Subcutaneous abdominal adipose tissue (tissue), 5 donors: ENCODE measurements at regions not wholly inside any gene's neighbourhood (a gene's known extent, or its start where the extent isn't known, plus 50 kb on each side); places are given as distances from the start of the nearest gene placed in this dataset.
A peak's percentile ranks its signal among the peaks of the same experiment; 100 is the strongest.

Experiments
- H3K27ac ChIP-seq: one replicate; pipeline ENCODE4 v1.7.0; 2013; ENCODE audit warnings: low read depth, mild to moderate bottlenecking, inconsistent platforms, low read length, moderate library complexity
- H3K27me3 ChIP-seq, 5 donors: one replicate each; pipeline ENCODE4 v1.7.0; 2013; ENCODE audit warnings: low read length in 5 of 5, inconsistent platforms in 1 of 5; ENCODE audit not compliant: control insufficient read depth in 5 of 5, insufficient read depth in 4 of 5
- H3K36me3 ChIP-seq, 5 donors: one replicate each; pipeline ENCODE4 v1.7.0; 2013; ENCODE audit warnings: low read length in 5 of 5; ENCODE audit not compliant: control insufficient read depth in 5 of 5, insufficient read depth in 5 of 5
- H3K4me1 ChIP-seq, 5 donors: one replicate each; pipeline ENCODE4 v1.7.0; 2013; ENCODE audit warnings: low read length in 5 of 5, mild to moderate bottlenecking in 3 of 5, moderate library complexity in 1 of 5; ENCODE audit not compliant: control insufficient read depth in 5 of 5, insufficient read depth in 5 of 5
- H3K4me3 ChIP-seq, 5 donors: one replicate each; pipeline ENCODE4 v1.7.0; 2013; ENCODE audit warnings: low read length in 5 of 5, low read depth in 1 of 5
- H3K9ac ChIP-seq, 5 donors: one replicate each; pipeline ENCODE4 v1.7.0; 2013; ENCODE audit warnings: low read length in 5 of 5, mild to moderate bottlenecking in 4 of 5, moderate library complexity in 3 of 5
- H3K9me3 ChIP-seq, 5 donors: one replicate each; pipeline ENCODE4 v1.7.0; 2013; ENCODE audit warnings: low read length in 5 of 5; ENCODE audit not compliant: control insufficient read depth in 5 of 5
- donor health status: healthy.
- donor health status: healthy.
- donor health status: healthy.
- donor health status: healthy.
- donor health status: healthy.

- no peaks in the 10 kb centered on the region for H3K9me3 ChIP-seq
- H3K9ac ChIP-seq = peak overlapping the region in 1 of 5 donors; percentile 63
- no peaks in the 10 kb centered on the region for H3K27me3 ChIP-seq
- peaks cover 0 to 28% (median 9%) of the 10 kb centered on the region in 5 donors for H3K4me1 ChIP-seq
- H3K4me3 ChIP-seq = peak overlapping the region; percentile 1 to 40 (median 7)
- H3K36me3 ChIP-seq = peaks cover 4 to 11% (median 5%) of the 10 kb centered on the region in 5 donors
- H3K27ac ChIP-seq = no peak overlapping the region
Observed at GRCh38 chr13:50071379-50071778, 56.1 kb downstream of the KCNRG start.

- Histone ChIP-seq H3K4me3 (no peak overlapping the region), H3K9me3 (no peaks in the 10 kb centered on the region), H3K4me1 (peaks cover 0 to 28% (median 9%) of the 10 kb centered on the region in 5 donors), H3K27me3 (no peaks in the 10 kb centered on the region), H3K9ac (no peak overlapping the region), H3K36me3 (peaks cover 0 to 2% (median 0%) of the 10 kb centered on the region in 5 donors), H3K27ac (no peak overlapping the region)
Observed at GRCh38 chr13:50072676-50073075, 57.4 kb downstream of the KCNRG start.

GRCh38 chr13:50073340-50073739, 58.1 kb downstream of the KCNRG start:
- Histone ChIP-seq H3K27me3 (no peaks in the 10 kb centered on the region), H3K9ac (peak overlapping the region in 1 of 5 donors; percentile 40), H3K9me3 (no peaks in the 10 kb centered on the region), H3K4me3 (no peak overlapping the region), H3K27ac (peak overlapping the region; percentile 19), H3K36me3 (no peaks in the 10 kb centered on the region), H3K4me1 (peaks cover 0 to 30% (median 10%) of the 10 kb centered on the region in 5 donors)

- Histone ChIP-seq H3K36me3 (no peaks in the 10 kb centered on the region), H3K27ac (peak overlapping the region; percentile 25), H3K4me1 (peaks cover 0 to 36% (median 16%) of the 10 kb centered on the region in 5 donors), H3K9me3 (no peaks in the 10 kb centered on the region), H3K9ac (no peak overlapping the region), H3K4me3 (no peak overlapping the region), H3K27me3 (no peaks in the 10 kb centered on the region)
Observed at GRCh38 chr13:50074843-50075242, 59.6 kb downstream of the KCNRG start.

DNA sequence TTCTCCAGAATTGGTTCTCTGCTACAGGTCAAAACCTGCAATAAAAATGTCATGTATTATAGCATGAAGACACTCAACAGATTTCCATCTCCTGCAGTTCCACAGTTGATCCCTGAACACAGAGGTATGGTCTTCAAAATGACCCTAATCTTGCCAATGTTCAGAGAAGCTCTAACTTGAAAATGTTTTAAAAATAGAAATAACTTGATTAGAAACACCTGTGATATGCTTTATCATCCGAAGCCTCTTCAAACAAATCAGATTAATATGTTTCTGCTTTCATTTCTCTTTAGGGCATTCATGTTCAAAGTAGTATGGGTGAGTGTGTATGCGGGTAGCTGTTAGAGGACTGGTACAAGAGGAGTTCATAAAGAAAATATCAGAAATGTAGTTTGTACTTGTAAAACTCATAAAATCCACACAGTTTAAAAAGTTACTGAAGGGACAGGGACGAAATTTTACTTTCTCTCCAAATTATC, 60.4 kb downstream of the KCNRG start:
- Histone ChIP-seq H3K4me3 (no peak overlapping the region), H3K27ac (peak overlapping the region; percentile 12), H3K9me3 (no peaks in the 10 kb centered on the region), H3K27me3 (peaks cover 0 to 2% (median 0%) of the 10 kb centered on the region in 5 donors), H3K36me3 (no peaks in the 10 kb centered on the region), H3K4me1 (peaks cover 0 to 36% (median 17%) of the 10 kb centered on the region in 5 donors), H3K9ac (peak overlapping the region in 2 of 5 donors; percentile 16 to 56)

GRCh38 chr13:50077431-50077830, 62.2 kb downstream of the KCNRG start:
- peak overlapping the region in 2 of 5 donors; percentile 35 to 92 for H3K9ac ChIP-seq
- peaks cover 0 to 33% (median 26%) of the 10 kb centered on the region in 5 donors for H3K4me1 ChIP-seq
- peak overlapping the region; percentile 61 for H3K27ac ChIP-seq
- H3K27me3 ChIP-seq = peaks cover 0 to 2% (median 0%) of the 10 kb centered on the region in 5 donors
- no peaks in the 10 kb centered on the region for H3K9me3 ChIP-seq
- no peaks in the 10 kb centered on the region for H3K36me3 ChIP-seq
- no peak overlapping the region for H3K4me3 ChIP-seq

GRCh38 chr13:50078231-50078894, 63.1 kb downstream of the KCNRG start:
- Histone ChIP-seq H3K27me3 (peaks cover 0 to 2% (median 0%) of the 10 kb centered on the region in 5 donors), H3K4me3 (peak overlapping the region in 3 of 5 donors; percentile 2 to 83 (median 29)), H3K9ac (peak overlapping the region in 3 of 5 donors; percentile 35 to 92 (median 92)), H3K9me3 (no peaks in the 10 kb centered on the region), H3K4me1 (peaks cover 0 to 38% (median 31%) of the 10 kb centered on the region in 5 donors), H3K36me3 (no peaks in the 10 kb centered on the region), H3K27ac (peak overlapping the region; percentile 87)

DNA sequence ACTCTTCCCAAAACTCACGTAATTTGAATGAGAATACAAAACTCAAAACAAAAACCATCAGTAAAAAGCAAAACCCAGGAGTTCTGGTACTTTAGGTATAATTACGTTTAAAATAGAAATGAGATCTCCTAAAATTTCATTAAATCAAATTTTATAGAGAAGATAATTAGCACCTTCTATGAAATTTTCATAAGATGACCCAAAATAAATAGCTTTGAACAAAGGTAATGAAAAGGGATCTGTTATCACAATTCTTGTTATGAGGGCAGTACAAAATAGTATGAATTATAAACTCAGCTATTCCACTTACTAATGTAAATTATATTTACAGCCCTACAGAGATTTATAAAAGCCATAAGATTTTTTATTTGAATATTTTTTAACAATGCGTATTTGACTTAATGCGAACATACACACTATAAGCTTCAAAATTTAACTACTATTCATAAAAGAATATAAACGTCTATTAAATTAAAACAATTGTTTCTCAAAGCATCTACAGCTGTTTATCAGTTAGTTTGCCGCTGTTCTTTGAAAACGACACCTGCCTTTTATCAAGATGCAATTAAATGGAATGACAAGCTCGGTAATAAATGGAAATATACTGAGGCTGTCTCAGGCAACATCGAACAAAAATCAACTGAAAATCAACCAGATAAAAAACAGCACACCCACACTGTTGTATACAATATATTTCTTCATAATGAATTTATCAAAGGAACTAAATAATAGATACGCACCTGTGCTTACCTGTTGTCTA, 63.8 kb downstream of the KCNRG start:
- peaks cover 0 to 41% (median 35%) of the 10 kb centered on the region in 5 donors for H3K4me1 ChIP-seq
- peak overlapping the region; percentile 87 for H3K27ac ChIP-seq
- H3K9me3 ChIP-seq = no peaks in the 10 kb centered on the region
- H3K27me3 ChIP-seq = peaks cover 0 to 2% (median 0%) of the 10 kb centered on the region in 5 donors
- peak overlapping the region; percentile 39 to 92 (median 65) for H3K9ac ChIP-seq
- no peaks in the 10 kb centered on the region for H3K36me3 ChIP-seq
- peak overlapping the region in 4 of 5 donors; percentile 4 to 90 (median 86) for H3K4me3 ChIP-seq

- Histone ChIP-seq H3K27ac (peak overlapping the region; percentile 87), H3K9me3 (no peaks in the 10 kb centered on the region), H3K36me3 (no peaks in the 10 kb centered on the region), H3K4me1 (peaks cover 0 to 41% (median 35%) of the 10 kb centered on the region in 5 donors), H3K9ac (peak overlapping the region; percentile 39 to 92 (median 84)), H3K4me3 (peak overlapping the region; percentile 79 to 90 (median 85)), H3K27me3 (peaks cover 0 to 2% (median 0%) of the 10 kb centered on the region in 5 donors)
Observed at GRCh38 chr13:50079655-50080202, 64.5 kb downstream of the KCNRG start.
